GM21825 (cell line): ENCODE measurements at regions not wholly inside any gene's neighbourhood (a gene's known extent, or its start where the extent isn't known, plus 50 kb on each side); places are given as distances from the start of the nearest gene placed in this dataset.

Experiments used
- ATAC-seq: cut with Tn5 transposase; IDR thresholded peaks from one replicate; pipeline ENCODE4 v1.9.1; 2021; ENCODE audit warnings: mild to moderate bottlenecking, moderate library complexity; ENCODE audit not compliant: unreplicated experiment

DNA sequence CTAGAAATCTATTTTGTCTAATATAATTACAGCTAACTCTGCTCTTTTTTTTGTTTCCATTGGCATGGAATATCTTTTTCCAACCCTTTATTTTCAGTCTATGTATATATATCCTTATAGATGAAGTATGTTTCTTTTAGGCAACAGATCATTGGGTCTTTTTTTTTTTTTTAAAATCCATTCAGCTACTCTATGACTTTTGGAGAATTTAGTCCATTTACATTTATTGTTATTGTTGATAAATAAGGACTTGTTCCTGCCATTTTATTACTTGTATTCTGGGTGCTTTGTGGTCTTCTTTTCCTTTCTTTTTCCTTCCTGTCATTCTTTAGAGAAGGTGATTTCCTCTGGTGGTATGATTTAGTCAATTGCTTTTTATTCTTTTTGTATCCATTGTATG is 296.8 kb downstream of the SMARCA2 start:
- no peak for ATAC-seq

DNA sequence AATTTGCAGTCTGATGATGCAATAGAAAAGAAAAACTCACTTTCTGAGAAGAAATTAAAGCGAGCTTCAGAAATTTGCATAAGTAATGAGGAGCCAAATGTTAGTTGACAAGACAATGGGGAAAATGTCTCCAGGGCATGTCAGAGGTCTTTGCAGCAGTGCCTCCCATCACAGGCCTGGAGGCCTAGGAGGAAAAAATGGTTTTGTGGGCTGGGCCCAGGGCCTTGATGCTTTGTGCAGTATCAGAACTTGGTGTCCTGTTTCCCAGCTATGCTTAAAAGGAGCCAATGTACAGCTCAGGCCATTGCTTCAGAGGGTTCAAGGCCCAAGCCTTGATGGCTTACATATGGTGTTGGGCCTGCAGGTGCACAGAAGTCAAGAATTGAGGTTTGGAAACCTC is 298.4 kb downstream of the SMARCA2 start:
- ATAC-seq = no peak

DNA sequence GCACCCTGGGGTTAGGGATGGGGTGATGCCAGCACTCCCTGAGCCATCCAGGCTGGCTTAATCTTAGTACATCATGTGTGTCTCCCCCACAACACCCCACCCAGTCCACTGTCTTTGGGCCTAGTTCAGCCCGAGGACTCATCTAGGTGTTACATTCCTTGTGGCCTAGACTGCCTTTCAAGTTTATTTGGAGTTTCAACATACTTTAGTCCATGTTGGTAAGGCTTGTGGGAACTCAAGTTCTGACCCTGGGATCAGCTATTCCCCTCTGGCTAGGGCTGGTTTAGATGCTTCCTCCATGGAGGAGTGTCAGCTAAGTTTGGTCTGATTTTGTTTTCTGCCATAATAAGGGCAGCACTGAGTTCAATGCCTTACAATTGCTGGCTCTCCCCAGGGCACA is 302.4 kb downstream of the SMARCA2 start:
- no peak for ATAC-seq

DNA sequence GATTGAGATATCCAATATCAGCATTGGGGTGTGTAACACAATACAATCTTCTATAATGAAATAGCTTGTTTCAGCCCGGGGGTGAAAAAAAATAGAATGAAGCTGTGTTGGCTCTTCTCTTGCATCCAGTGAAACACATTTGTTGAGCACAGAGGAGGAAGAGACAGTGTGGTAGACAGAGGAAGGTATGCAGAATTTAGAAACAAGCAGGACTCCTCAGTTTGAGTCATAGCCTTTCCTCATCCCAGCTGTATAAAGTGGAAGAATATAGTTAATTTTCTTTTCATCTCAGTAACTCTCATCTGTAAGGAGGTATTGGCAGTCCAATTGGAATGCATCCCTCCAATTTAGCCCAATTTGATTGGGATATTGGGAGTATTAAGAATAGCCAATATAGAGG is 302.2 kb upstream of the VLDLR start:
- no peak for ATAC-seq

DNA sequence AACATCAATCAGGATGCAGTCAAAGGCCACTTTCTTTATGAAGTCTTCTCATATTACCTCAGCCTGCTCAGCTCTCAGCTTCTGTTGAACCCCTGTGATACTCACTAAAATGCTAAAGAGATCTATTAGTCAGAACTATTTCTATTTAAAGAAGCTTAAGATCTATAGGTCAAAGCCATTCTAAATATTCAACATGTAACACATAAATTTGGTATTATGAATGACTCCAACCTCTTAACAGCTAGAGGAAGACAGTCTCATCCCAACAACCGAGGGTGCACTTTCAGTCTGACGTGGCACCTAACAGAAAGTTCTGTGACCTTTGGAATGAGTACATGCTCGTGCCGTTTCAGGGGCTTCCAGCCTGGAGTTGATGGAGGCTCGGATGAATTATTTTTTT is 301.5 kb upstream of the VLDLR start:
- no peak for ATAC-seq

DNA sequence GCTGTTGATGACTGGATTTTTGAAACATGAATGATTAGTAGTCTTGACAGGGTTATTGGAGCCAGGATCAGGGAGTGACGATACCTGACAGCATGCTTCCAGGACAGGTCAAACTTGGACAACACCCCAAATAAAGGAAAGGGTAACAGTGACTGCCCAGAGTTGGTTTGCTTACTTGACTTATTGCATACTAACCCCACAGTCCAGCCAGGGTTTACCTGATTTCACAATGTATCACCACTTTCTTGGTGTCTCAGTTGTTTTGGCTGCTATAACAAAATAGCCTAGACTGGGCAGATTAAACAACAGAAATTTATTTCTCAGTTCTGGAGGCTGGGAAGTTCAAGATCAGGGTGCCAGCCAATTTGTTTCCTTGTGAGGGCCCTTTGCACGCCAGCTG is 301.0 kb upstream of the VLDLR start:
- ATAC-seq = no peak

DNA sequence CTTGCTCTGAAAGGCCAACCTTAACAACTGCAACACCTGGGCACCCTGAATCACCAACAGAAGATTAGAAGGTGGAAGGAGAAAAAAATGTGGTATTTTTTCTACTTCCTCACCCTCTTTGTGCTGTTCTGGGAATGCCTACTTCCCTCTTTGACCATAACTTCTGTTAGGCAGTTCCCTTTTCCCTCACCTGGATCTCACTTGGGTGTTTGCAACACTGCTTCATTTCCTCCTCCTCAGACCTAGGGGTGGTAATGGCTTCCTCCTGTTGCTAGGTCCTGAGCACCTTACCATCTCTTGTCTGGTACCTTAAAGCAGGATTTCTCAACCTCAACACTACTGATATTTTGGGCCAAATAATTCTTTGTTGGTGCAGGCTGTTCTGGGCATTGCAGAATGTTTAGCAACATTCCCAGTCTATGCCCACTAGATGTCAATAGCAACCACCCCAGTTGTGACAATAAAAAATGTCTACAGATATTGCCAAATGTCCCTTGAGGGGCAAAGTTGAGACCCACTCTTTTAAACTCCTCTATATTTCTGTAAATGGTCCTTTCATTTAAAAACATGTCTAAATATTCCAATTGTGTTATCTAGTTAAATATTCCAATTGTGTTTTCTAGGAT is 300.0 kb upstream of the VLDLR start:
- no peak for ATAC-seq

DNA sequence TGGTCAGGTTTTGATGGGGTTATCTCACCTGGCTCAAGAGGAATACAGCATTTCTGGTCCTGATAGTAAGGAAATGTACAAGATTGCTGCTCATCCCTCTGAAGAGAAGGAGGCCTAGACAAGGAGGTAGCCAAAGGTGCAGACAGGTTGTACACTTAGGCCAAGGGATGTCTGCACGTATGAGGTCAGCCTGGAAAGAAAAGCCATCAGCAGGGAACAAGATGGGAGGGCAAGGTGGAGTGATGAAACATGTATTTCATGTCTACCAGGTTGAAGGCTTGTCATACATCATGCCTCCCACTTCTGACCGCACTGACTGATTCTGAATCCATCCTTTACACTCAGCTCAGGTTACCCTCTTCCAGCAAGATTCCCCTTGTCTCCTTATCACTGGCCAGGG is 296.8 kb upstream of the VLDLR start:
- ATAC-seq = no peak

DNA sequence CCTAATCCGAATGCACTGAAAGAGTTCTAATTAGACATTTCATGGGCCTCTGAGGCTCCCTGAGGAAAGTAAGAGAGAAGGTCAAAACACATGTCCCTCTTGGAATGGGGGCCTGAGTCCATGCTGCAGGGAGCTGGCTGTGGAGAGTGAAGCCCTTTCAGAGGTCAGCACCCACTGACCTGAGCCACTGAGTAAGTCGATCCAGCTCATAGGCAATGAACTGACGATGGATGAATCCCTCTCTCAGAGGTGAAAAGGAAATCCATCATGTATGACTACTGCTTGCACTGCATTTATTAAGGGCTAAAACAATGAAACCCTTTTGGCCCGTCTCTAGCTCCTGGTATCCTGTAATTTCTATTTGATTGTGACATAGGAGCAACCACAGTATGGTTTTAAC is 288.9 kb upstream of the VLDLR start:
- ATAC-seq = no peak

DNA sequence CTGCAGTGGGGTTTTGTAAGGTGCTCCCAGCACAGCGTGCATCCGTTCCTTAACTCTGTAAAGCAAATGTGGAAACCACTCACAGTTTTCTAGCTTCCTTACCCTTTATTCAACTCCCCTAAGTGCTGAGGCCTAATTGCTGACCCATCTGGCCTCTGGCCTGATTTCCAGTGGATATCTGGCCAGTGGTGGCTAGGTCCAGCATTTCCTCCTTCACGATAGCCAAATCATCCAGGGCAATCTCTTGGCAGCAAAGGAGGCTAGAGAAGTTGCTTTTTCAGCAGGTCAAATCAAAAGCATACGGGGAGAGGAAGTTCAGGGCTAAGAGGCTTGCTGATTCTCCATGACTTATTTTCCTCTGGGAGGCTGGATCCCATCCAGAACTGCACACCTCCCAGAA is 286.3 kb upstream of the VLDLR start:
- no peak for ATAC-seq

DNA sequence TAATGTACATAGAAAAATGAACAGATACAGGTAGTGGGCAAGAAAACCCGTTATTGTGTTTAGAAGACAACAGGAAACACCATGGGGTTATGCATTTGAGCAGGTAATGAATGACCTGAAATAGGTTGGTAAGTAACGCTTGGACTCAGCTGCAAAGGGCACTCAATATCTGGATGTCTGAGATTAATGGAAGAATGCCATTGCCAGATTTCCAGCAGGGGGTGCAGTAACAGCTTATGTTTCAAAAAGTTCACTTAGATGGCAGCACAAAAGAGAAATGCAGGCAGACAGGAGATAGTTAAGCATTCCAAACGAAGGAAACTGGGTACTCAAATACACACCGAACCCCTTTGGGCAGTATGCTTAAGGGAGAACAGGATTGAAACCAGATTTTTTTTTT is 285.5 kb upstream of the VLDLR start:
- no peak for ATAC-seq

DNA sequence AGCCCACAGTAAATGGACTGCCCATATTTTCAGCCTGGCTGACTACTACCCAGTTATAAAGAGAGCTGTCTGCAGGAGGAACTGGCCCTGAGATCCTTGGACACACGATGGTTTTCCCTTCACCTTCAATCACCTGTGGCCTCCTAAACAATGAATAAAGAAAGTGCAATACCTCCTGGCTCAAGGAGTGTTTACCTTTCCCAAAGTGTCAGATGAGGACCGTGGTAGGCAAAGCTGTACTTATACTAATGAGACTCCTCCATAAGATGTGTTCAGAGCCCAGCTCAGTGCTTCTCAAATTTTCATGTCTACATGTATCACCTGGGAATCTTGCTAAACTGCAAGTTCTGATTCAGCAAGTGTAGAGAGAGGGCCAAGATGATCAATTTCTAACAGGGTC is 284.5 kb upstream of the VLDLR start:
- ATAC-seq = no peak

DNA sequence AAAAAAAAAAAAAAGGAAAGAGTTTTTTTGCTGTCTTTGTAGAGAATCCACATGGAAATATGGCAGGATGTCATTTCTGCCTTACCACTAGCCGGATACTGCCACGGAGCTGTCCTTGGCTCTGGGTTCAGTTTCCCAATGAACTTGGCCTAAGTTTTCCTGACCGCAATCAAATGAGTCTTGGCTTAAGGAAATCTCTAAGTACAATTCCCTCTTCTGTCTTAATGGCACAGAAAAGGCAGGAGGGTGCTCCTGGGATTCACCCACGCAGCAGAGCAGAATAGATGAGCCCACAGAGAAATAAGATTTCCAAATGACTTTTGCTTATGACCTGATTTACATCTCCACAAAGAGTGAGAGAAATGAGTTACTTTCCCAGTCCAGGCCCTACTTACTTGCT is 284.0 kb upstream of the VLDLR start:
- no peak for ATAC-seq

DNA sequence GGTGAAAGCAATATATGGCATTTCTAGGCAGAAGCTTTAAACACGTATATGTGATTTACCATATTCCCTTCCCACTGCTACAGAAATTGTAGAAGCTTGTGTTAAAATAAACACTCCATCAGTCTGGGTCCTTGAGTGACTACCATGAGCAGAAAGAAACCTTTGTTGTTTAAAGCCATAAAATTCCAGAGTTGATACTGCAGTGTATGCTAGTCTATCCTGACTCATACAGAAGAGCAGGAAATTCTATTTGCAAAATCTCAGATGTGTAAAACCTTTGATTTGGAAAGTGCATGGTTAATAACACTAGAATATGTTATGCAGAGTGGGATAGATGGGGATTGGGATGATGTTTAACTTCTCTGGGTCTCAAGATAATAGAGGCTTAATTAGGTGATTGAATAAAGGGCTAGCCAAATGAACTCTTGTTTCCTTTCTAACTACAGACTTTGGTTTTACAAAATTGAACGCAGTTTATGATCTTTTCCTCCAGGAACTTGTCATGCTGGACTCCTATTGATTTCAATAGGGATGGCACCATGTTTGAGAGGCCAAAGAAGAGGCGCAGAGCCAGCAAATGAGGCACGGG is 282.7 kb upstream of the VLDLR start:
- no peak for ATAC-seq

DNA sequence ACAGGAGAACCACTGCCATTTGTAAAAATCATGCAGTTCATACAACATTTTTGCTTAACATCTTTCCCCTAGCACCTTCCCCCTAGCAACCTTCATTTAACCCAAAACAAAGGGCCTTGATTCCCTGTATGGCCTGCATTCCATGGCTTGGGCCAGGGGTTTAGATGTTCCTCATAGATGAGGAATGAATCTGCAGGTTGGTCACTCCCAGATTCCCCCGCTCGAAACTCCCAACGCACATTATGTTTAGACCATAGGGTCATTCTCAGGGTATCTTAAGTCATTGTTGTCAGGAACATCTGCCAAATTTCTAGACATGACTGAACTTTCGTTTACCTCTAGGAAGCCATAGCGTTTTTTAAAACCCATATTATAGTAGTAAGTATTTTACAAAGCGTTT is 282.2 kb upstream of the VLDLR start:
- no peak for ATAC-seq

DNA sequence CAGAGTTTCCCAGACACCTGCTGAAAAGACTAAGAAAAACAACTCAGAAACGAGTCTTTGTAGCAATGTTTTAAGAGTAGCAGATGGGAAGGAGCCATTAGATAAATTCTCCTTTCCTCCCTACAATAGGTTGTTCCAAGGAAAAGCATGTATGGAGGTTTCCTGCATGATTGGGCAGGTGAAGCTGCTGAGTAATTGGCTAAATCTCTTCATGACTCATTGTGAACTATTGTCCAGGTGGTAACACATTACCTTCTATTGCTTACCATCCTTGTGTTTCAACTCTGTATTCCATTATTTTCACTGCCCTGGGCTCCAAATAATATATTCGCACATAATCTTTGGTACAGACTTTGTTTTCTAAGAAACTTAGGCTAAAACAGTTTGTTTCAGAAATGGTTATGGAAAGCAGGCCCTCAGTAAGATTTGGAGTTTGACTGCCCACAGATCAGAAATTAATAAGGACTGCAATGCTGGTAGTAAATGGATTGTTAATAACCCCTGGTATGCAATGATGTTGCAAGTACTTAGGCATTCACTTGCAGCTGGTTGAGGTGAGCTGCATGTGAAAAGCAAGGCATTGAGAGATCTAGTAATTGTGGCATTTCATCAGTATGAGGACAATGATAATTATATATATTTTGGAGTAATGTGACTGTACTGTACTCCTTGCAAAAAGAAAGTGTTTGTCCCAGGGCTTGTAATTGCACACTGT is 281.4 kb upstream of the VLDLR start:
- no peak for ATAC-seq

DNA sequence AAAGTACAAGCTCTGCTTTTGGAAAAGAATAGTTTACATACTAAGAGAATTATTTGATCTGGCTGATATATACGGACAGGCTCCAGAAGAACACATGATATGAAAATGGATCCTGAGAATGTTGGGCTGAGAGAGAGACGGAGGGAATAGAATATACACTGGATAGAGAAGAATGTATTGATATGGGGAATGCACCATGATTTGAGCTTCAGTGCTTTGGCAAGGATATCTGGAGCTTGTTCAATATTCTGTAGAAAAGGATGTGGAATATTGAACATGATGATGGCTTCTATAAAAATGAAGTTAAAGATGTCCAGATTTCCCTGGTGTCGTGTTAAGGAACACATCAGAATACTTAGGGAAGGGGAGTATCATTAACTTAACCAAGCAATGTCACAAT is 280.5 kb upstream of the VLDLR start:
- ATAC-seq = no peak

DNA sequence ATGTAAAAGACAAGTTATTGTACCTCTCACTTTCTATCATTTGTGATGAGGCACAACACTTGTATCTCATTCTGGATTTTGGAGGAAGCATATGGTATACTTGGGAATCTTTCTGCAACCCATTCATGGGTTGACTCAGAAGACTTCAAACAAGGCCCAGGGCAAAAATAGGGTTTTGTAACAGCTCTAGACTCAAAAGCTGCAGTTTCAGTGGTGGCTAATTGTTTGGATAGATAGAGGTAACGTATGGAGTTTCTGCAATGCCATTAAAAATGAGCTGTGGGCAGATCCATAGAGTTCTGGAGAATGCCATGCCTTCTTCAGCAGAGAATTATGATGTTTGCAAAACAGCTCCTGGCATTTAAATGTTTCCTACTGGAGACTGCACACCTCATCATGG is 279.6 kb upstream of the VLDLR start:
- ATAC-seq = no peak

DNA sequence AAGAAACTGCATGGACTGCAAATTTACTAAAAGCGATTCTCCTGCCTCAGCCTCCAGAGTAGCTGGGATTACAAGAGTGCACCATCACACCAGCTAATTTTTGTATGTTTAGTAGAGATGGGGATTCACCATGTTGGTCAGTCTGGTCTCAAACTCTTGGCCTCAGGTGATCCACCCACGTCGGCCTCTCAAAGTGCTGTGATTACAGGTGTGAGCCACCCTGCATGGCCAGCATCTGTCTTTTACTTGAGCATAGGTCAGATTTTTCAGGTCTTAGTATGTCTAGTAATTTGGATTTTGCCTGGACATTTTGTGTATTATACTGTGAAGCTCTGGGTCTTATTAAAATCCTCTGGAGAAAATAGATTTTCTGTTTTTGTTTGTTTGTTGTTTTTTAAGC is 277.8 kb upstream of the VLDLR start:
- no peak for ATAC-seq

DNA sequence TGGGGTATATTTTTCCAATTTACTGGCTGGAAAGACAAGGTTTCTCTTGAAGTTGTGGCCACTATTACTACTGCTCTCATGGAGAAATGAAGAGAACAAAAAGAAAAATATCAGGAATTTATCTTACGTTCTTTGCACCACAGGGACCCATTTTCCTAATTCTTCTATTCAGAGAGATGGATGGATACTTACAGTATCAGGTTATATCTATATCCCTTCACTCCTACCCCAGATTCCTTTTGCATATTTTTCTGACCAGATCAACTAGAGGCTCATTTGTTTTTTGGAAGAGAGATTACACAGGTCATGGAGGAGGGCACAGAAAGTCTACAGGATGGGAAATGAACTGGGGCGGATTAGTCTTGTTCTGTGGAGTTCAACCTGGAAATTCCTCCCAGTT is 277.2 kb upstream of the VLDLR start:
- no peak for ATAC-seq

DNA sequence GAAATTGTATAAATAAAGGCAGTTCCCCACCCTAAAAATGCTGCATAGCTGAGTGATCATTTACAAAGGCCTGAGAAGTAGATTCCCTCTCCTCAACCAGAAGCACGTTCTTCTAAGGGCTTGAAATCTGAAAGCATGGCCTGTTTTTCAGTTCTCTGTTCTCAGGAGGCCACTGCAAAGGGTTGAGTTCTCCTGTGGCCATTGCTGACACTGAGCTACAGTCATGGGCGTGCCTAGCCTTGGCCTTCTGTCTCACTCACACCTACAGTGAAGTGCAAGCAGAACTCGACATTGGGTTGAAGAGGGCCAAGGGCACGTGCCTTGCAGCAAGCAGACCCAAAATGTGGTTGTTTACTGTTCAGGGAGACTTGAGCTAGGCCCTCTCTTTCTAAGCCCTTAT is 276.6 kb upstream of the VLDLR start:
- ATAC-seq = no peak

DNA sequence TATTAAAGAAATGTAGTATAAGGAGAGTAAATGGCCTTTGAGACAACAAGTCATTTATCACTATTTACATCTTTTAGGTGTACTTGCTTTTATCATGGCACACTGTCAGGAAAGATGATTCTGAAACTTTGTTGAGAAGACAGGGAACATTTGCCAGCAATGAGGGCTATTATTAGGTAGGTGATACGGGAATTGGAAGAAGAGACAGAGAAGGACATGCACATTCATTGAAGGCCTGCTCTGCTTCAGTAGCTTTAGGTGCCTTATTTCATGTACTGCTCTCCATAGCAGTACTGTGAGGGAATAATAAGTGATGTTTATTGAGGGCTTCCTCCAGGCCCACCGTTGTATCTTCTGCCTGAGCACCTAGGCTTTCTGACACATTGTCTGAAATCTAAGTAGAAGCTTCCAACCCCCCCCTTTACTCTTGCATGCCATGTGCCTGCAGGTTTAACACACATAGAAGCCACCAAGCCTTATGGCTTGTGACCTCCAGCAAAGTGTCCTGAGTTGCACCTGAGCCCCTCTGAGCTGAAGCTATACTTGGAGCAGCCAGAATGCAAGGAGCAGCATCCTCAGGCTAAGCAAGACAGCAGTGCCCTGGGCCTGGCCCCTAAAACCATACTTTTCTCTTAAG is 275.2 kb upstream of the VLDLR start:
- ATAC-seq = no peak
